Large intestine (tissue), 3 donors: ENCODE measurements at regions not wholly inside any gene's neighbourhood (a gene's known extent, or its start where the extent isn't known, plus 50 kb on each side); places are given as distances from the start of the nearest gene placed in this dataset.
"Not testable (repeated sequence)": the region's sequence is repeated elsewhere in the genome, so short reads cannot be mapped to it uniquely, and the experiment has no call there.

Source experiments
- DNase-seq, 2 donors: peaks; one replicate each; pipeline versions ENCODE4 v3.0.0 to v3.0.0-alpha.2; 2013
- H3K27ac ChIP-seq: one replicate; pipeline ENCODE4 v1.5.1; 2013; ENCODE audit warnings: low read length
- H3K27me3 ChIP-seq: 2 replicates; pipeline ENCODE4 v1.6.1; 2013; ENCODE audit warnings: low read length; ENCODE audit not compliant: control insufficient read depth, insufficient read depth
- H3K36me3 ChIP-seq: 2 replicates; pipeline ENCODE4 v1.6.1; 2013; ENCODE audit warnings: low read length; ENCODE audit not compliant: control insufficient read depth, insufficient read depth
- H3K4me1 ChIP-seq: one replicate; pipeline ENCODE4 v1.6.1; 2013; ENCODE audit warnings: low read length; ENCODE audit not compliant: control insufficient read depth, insufficient read depth
- H3K4me3 ChIP-seq: one replicate; pipeline ENCODE4 v1.5.1; 2013; ENCODE audit warnings: low read length
- H3K9me3 ChIP-seq: one replicate; pipeline ENCODE4 v1.6.1; 2013; ENCODE audit warnings: mild to moderate bottlenecking, low read depth, low read length, moderate library complexity; ENCODE audit not compliant: control insufficient read depth
- WGBS: methylation state at CpG from one replicate; pipeline ENCODE4 v1.1.5; 2013; ENCODE audit warnings: low lambda C conversion rate; ENCODE audit not compliant: insufficient coverage; 5-methylcytosine and 5-hydroxymethylcytosine counted together

DNA sequence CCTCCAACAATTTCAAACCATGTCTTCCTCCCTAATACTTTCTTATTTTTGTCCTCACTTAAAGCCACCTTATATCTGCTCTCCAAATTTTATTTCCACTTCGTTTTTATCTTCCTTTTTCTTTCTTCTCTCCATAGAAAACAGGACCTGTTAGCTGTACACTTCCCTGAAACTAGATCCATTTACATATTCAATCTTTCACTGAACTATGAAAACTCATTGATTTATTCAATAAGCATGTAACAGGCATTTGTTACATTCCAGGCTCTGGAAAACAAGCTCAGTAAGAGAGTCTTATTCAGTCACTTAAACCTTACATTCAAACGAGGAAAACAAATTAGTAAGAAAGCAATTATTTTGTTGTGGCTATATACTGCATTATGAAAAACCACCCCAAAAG, 1225.3 kb downstream of the SUCLG1 start:
- Histone ChIP-seq H3K4me1 (no peaks in the 10 kb centered on the region), H3K27ac (no peak overlapping the region), H3K36me3 (no peaks in the 10 kb centered on the region), H3K27me3 (no peaks in the 10 kb centered on the region), H3K9me3 (no peaks in the 10 kb centered on the region), H3K4me3 (no peak overlapping the region)
- DNase-seq = no peak
- WGBS = 53% methylated on average over 1 of the region's 2 CpGs

DNA sequence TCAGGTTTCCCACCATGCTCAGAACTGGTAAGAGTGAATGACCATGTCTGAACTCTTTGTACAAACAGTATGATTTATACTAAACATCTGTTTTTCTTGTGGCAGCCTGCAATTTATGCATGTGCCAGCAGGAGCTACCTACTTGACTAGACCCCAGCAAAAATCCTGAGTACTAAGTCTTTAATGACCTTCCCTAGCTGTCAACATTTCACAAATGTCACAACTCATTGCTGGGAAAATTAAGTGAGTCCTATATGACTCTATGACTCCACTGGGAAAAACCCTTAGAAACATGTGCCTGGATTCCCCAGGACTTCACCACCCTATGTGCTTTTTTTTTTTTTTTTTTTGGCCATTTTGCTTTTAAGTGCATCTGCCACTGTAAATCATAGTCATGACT, 1225.8 kb downstream of the SUCLG1 start:
- Histone ChIP-seq H3K4me3 (no peak overlapping the region), H3K36me3 (no peaks in the 10 kb centered on the region), H3K27me3 (no peaks in the 10 kb centered on the region), H3K4me1 (no peaks in the 10 kb centered on the region), H3K27ac (no peak overlapping the region), H3K9me3 (no peaks in the 10 kb centered on the region)
- DNase-seq = no peak

- Histone ChIP-seq H3K27ac (no peak overlapping the region), H3K4me3 (no peak overlapping the region), H3K4me1 (no peaks in the 10 kb centered on the region), H3K9me3 (no peaks in the 10 kb centered on the region), H3K27me3 (no peaks in the 10 kb centered on the region), H3K36me3 (no peaks in the 10 kb centered on the region)
- DNase-seq = no peak
- WGBS = 100% methylated on average over 1 of the region's 2 CpGs
These were observed 1229.6 kb downstream of the SUCLG1 start for GRCh38 chr2:83229443-83229842.

DNA sequence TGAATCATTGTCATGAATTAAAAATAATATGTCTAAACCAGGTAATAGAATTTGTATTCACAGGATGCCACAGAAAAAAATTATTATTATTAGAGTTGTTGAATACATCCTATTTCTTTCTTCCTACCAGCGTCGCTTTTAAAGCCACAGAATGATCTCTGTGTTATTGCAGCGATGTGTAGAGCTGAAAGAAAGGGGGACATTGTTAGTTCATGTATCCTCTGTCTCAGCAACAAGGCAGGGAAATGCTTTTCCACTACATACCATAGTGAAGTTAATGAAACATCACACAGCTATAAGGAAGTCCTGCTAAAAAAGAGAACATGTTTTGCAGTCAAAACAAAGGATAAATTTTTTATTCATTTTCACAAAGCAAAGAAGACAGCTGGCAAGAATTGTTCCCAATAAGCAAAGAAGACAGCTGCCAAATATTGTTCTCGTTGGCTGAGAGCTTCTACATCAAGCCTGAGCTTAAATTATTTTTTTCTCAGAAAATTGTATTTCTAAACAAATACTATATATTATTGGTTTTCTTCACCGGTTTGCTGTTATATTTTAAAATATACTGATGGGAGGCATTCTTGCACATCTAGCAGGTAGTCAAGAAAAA, 1234.4 kb downstream of the SUCLG1 start:
- Histone ChIP-seq H3K4me3 (no peak overlapping the region), H3K4me1 (no peaks in the 10 kb centered on the region), H3K27me3 (no peaks in the 10 kb centered on the region), H3K27ac (no peak overlapping the region), H3K9me3 (no peaks in the 10 kb centered on the region), H3K36me3 (no peaks in the 10 kb centered on the region)
- DNase-seq = no peak
- no CpG with 5 or more reads among the region's 5 CpGs for WGBS

DNA sequence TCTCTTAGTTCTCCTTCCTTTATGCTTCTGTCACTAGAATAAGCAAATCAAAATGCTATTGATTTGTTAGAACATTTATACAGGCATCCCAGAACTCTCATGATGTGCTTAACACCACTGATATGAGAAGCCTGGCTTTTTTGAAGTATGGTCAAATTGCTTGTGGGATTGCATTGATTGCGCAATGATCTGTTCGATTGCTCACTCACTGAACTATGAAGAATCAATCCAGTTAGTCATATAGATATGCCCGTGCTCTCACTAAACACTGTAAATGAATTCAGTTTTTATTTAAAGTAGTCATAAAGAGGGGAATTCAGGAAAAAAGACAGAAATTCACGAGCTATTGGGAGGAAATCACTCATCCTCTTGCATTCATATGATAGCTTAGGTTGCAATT, 1237.8 kb downstream of the SUCLG1 start:
- Histone ChIP-seq H3K4me1 (no peaks in the 10 kb centered on the region), H3K9me3 (no peaks in the 10 kb centered on the region), H3K27ac (no peak overlapping the region), H3K36me3 (no peaks in the 10 kb centered on the region), H3K27me3 (no peaks in the 10 kb centered on the region), H3K4me3 (no peak overlapping the region)
- WGBS = 78% methylated on average over 4 of the region's 4 CpGs
- no peak for DNase-seq

- no CpG with 5 or more reads among the region's 4 CpGs for WGBS
- DNase-seq = no peak
- Histone ChIP-seq H3K27me3 (no peaks in the 10 kb centered on the region), H3K27ac (no peak overlapping the region), H3K4me1 (no peaks in the 10 kb centered on the region), H3K36me3 (no peaks in the 10 kb centered on the region), H3K9me3 (no peaks in the 10 kb centered on the region), H3K4me3 (no peak overlapping the region)
These were observed 1241.2 kb downstream of the SUCLG1 start for GRCh38 chr2:83217854-83218253.

GRCh38 chr2:83196225-83196624, 1262.9 kb downstream of the SUCLG1 start:
- H3K36me3 ChIP-seq = no peaks in the 10 kb centered on the region
- no peaks in the 10 kb centered on the region for H3K27me3 ChIP-seq
- WGBS = no CpG with 5 or more reads among the region's 1 CpG
- H3K27ac ChIP-seq = no peak overlapping the region
- H3K9me3 ChIP-seq = no peaks in the 10 kb centered on the region
- no peaks in the 10 kb centered on the region for H3K4me1 ChIP-seq
- DNase-seq = peak in 1 of 2 donors; percentile 3
- H3K4me3 ChIP-seq = no peak overlapping the region

- H3K27me3 ChIP-seq = no peaks in the 10 kb centered on the region
- no peaks in the 10 kb centered on the region for H3K4me1 ChIP-seq
- H3K27ac ChIP-seq = no peak overlapping the region
- H3K9me3 ChIP-seq = no peaks in the 10 kb centered on the region
- H3K4me3 ChIP-seq = no peak overlapping the region
- WGBS = 100% methylated on average over 1 of the region's 2 CpGs
- no peaks in the 10 kb centered on the region for H3K36me3 ChIP-seq
- DNase-seq = no peak
These were observed 1267.8 kb downstream of the SUCLG1 start for GRCh38 chr2:83191316-83191715.

GRCh38 chr2:83186105-83186760, 1272.8 kb downstream of the SUCLG1 start:
- DNase-seq = no peak
- H3K9me3 ChIP-seq = peaks cover 1% of the 10 kb centered on the region
- no peaks in the 10 kb centered on the region for H3K27me3 ChIP-seq
- WGBS = 80% methylated on average over 1 of the region's 8 CpGs
- no peak overlapping the region for H3K4me3 ChIP-seq
- no peaks in the 10 kb centered on the region for H3K4me1 ChIP-seq
- H3K36me3 ChIP-seq = no peaks in the 10 kb centered on the region
- H3K27ac ChIP-seq = no peak overlapping the region

DNA sequence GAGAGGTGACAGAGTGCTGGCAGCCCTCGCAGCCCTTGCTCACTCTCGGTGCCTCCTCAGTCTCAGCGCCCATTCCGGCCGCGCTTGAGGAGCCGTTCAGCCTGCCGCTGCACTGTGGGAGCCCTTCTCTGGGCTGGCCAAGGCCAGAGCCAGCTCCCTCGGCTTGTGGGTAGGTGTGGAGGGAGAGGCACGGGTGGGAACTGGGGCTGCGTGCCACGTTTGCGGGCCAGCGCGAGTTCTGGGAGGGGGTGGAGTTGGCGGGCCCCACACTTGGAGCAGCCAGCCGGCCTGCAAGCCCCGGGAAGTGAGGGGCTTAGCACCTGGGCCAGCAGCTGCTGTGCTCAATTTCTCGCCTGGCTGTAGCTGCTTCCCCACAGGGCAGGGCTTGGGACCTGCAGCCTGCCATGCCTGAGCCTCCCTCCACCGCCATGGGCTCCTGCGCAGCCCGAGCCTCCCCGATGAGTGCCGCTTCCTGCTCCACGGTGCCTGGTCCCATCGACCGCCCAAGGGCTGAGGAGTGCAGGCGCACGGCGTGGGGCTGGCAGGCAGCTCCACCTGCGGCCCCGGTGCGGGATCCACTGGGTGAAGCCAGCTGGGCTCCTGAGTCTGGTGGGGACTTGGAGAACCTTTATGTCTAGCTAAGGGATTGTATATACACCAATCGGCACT, 1278.1 kb downstream of the SUCLG1 start:
- not testable (repeated sequence) for H3K27ac ChIP-seq, H3K9me3 ChIP-seq, H3K27me3 ChIP-seq, H3K4me3 ChIP-seq, H3K36me3 ChIP-seq, H3K4me1 ChIP-seq, DNase-seq
- no CpG with 5 or more reads among the region's 34 CpGs for WGBS

- H3K27me3 ChIP-seq = no peaks in the 10 kb centered on the region
- no peaks in the 10 kb centered on the region for H3K4me1 ChIP-seq
- H3K4me3 ChIP-seq = no peak overlapping the region
- WGBS = no CpG with 5 or more reads among the region's 2 CpGs
- H3K9me3 ChIP-seq = peaks cover 8% of the 10 kb centered on the region
- no peak for DNase-seq
- no peak overlapping the region for H3K27ac ChIP-seq
- H3K36me3 ChIP-seq = no peaks in the 10 kb centered on the region
These were observed 1282.5 kb downstream of the SUCLG1 start for GRCh38 chr2:83176539-83176938.
